GM19455 (cell line): ENCODE measurements at regions not wholly inside any gene's neighbourhood (a gene's known extent, or its start where the extent isn't known, plus 50 kb on each side); places are given as distances from the start of the nearest gene placed in this dataset.

Experiments
- ATAC-seq: cut with Tn5 transposase; IDR thresholded peaks from one replicate; pipeline ENCODE4 v1.9.1; 2021; ENCODE audit not compliant: unreplicated experiment

GRCh38 chr1:78792756-78793155, 143.1 kb downstream of the IFI44 start:
- no peak for ATAC-seq

GRCh38 chr1:78797108-78797781, 147.6 kb downstream of the IFI44 start:
- ATAC-seq, result peak; percentile 52

- ATAC-seq, result no peak
These were observed 150.3 kb downstream of the IFI44 start for GRCh38 chr1:78799926-78800325.

- no peak for ATAC-seq
These were observed 164.5 kb downstream of the IFI44 start for GRCh38 chr1:78814176-78814575.

- ATAC-seq, result no peak
These were observed 175.9 kb downstream of the IFI44 start for GRCh38 chr1:78825561-78825960.

GRCh38 chr1:78829644-78830043, 176.9 kb downstream of the ADGRL4 start:
- no peak for ATAC-seq

- no peak for ATAC-seq
These were observed 176.2 kb downstream of the ADGRL4 start for GRCh38 chr1:78830321-78830720.

- ATAC-seq, result no peak
These were observed 174.7 kb downstream of the ADGRL4 start for GRCh38 chr1:78831731-78832360.

- no peak for ATAC-seq
These were observed 173.0 kb downstream of the ADGRL4 start for GRCh38 chr1:78833491-78833890.

- no peak for ATAC-seq
These were observed 172.3 kb downstream of the ADGRL4 start for GRCh38 chr1:78834201-78834741.

- no peak for ATAC-seq
These were observed 169.8 kb downstream of the ADGRL4 start for GRCh38 chr1:78836726-78837125.

- ATAC-seq, result no peak
These were observed 166.7 kb downstream of the ADGRL4 start for GRCh38 chr1:78839704-78840277.
